Skin epidermis (tissue), 12 donors: ENCODE measurements at regions not wholly inside any gene's neighbourhood (a gene's known extent, or its start where the extent isn't known, plus 50 kb on each side); places are given as distances from the start of the nearest gene placed in this dataset.
A peak's percentile ranks its signal among the peaks of the same experiment; 100 is the strongest.
"Not testable (repeated sequence)": the region's sequence is repeated elsewhere in the genome, so short reads cannot be mapped to it uniquely, and the experiment has no call there.

ENCODE experiments used
- H3K27ac ChIP-seq, 21 experiments: fragments of 200-600 bp; sonication (generic) in 11 of 21; one replicate each; pipeline ENCODE4 v1.5.0; 2020; ENCODE audit warnings: mild to moderate bottlenecking in 3 of 21, inconsistent platforms in 2 of 21, moderate library complexity in 2 of 21
- H3K4me3 ChIP-seq, 7 experiments: fragments of 200-600 bp; sonication (generic) in 2 of 7; one replicate each; pipeline ENCODE4 v1.5.0; 2020; ENCODE audit warnings: inconsistent platforms in 2 of 7, mild to moderate bottlenecking in 2 of 7, moderate library complexity in 1 of 7

DNA sequence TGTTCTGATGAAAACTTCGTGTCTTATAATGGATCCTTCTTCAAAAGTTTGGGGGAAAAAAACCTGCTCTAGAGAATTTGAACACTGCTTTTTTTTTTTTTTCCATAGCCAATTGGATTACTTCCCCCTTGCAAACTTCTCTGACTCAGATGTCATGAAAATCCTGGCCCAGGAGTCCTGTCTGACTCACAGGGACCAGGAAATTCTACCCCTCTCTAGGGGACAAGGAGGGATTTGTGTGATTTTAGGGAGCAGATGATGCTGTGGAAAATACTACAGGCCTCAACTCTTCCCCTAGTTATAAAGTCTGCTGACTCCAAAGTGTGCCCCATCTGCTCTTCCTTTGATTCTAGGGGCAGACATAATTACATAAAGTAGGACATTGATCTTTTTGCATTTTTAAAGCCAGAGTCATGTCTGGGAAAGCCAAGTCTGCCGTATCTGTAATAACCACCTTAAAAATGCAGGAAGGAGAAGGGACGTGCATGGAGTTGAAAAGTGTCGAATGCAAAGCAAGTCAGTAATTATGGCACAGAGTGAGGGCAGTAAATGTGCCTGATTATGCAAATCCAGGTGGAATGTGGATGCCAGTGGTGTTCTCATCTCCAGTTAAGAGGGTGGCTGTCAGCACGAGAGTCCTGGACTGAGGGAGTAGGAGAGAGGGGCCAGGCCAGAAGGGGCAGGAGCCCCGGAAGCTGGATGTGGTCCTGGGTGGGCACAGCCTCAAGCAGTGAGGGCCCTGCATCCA, 144.3 kb upstream of the SULF2 start:
- Histone ChIP-seq H3K4me3 (no peak overlapping the region), H3K27ac (peak overlapping the region in 13 of 21 experiments; percentile 19 to 73 (median 47))

- H3K4me3 ChIP-seq = no peak overlapping the region
- H3K27ac ChIP-seq = peak overlapping the region in 8 of 21 experiments; percentile 26 to 80 (median 47)
Observed at GRCh38 chr20:47927944-47928343, 142.7 kb upstream of the SULF2 start.

DNA sequence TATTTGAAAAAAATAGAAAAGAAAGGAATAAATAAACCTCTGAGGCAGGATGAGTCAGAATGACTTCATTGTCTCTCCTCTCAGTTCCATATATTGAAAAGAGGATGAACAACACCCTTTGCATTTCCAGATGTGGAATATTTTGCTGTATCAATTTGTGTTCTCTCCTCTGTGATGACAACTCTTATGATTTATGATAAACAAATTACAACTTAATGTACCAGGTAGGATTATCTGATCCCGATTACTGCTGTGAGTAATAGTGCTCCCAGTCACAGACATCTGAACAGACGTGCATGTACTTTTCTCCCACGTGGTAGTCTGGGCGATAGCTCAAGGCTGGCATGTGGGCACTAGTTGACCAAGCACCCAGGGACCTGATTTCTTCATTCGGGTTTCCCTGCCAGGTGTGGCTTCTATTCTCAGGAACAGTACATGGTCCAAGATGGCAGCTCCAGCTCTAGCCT, 142.1 kb upstream of the SULF2 start:
- H3K27ac ChIP-seq = peak overlapping the region in 10 of 21 experiments; percentile 26 to 80 (median 47)

DNA sequence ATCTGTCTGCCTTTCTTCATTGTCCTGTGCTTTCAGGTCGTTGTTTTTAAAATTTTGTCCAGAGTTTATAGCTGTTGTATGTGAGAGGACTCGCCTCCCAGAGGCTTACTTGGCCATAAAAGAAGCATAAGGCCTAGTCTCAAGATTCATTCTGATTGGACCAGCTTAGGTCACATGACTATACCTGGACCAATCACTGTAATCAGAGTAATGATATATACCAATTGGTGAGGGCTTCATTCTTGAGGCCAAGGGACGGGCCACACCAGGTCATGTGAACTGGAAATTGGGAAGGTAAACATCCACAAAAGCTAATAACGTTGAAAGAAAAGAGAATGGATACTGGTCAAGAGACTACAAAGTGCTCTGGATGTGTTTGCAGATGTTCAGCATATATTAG, 141.4 kb upstream of the SULF2 start:
- Histone ChIP-seq H3K4me3 (no peak overlapping the region), H3K27ac (peak overlapping the region in 8 of 21 experiments; percentile 26 to 73 (median 58))

More for the DNA sequence above, 142.1 kb upstream of the SULF2 start:
- H3K4me3 ChIP-seq = no peak overlapping the region

GRCh38 chr20:47925593-47925992, 140.3 kb upstream of the SULF2 start:
- H3K27ac ChIP-seq = peak overlapping the region in 1 of 21 experiments; percentile 11

GRCh38 chr20:47922269-47922668, 137.0 kb upstream of the SULF2 start:
- Histone ChIP-seq H3K4me3 (no peak overlapping the region), H3K27ac (no peak overlapping the region)

More at GRCh38 chr20:47925593-47925992, 140.3 kb upstream of the SULF2 start:
- H3K4me3 ChIP-seq = no peak overlapping the region

- H3K27ac ChIP-seq, H3K4me3 ChIP-seq: not testable (repeated sequence)
Observed at GRCh38 chr20:47921829-47922228, 136.5 kb upstream of the SULF2 start.

- no peak overlapping the region for H3K27ac ChIP-seq
- no peak overlapping the region for H3K4me3 ChIP-seq
Observed at GRCh38 chr20:47921408-47921807, 136.1 kb upstream of the SULF2 start.

GRCh38 chr20:47917549-47918070, 132.3 kb upstream of the SULF2 start:
- Histone ChIP-seq H3K27ac (no peak overlapping the region), H3K4me3 (no peak overlapping the region)

DNA sequence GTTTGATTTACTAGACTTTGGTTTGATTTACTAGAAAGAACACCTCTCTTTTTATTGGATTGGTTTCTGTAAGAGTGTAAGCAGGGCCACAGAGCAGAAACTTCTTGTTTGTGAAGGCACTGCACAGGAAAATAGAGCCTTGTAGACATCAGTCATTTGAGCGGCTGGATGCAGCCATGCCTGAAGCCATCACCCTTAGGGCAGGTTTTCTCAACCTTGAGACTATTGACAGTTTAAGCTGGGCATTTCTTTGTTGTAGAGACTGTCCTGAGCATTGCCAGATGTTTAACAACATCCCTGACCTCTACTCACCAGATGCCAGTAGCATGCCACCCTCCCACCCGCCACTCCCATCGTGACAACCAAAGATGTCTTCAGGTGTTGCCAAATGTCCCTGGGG, 130.2 kb upstream of the SULF2 start:
- no peak overlapping the region for H3K4me3 ChIP-seq
- H3K27ac ChIP-seq = no peak overlapping the region

DNA sequence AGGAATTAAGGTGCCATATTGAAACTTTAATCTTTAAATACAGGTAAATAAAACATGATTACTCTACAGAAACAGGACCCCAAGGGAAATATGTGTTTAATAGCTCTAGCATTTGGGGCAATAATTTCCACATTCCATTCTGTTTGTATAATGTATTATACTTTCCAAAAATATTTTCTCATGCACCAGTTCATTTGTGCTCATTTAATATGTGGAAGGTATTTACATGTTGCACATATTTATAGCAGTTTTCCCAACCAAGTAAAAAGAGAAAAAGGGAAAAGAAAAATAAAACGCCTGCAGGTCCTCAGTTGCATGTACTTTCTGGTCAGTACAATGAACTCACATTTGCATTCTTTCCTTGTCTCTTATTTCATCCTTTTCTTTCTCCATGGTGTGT, 129.5 kb upstream of the SULF2 start:
- Histone ChIP-seq H3K4me3 (no peak overlapping the region), H3K27ac (no peak overlapping the region)

GRCh38 chr20:47912786-47913501, 127.7 kb upstream of the SULF2 start:
- H3K4me3 ChIP-seq, H3K27ac ChIP-seq: not testable (repeated sequence)

DNA sequence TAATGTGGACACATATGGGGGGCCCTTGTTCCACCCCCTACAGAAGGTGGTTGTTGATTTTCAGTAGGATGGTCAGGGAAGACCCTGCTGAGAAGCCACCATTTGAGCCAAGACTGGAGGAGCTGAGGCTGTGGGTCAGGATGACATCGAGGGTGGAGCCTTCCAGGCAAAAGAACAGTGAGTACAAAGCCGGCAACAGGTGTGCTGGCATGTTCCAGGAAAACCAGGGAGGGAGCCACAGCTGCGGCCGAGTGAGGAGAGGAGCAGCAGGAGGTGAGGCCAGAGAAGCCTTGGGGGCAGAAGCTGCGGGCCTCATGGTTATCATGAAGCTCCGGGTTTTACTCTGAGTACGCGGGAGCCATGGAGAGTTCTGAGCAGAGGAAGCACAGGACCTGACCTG, 126.9 kb upstream of the SULF2 start:
- peak overlapping the region in 1 of 21 experiments; percentile 9 for H3K27ac ChIP-seq
- not testable (repeated sequence) for H3K4me3 ChIP-seq

GRCh38 chr20:47909696-47910369, 124.6 kb upstream of the SULF2 start:
- peak overlapping the region in 7 of 21 experiments; percentile 7 to 77 (median 33) for H3K27ac ChIP-seq
- H3K4me3 ChIP-seq = not testable (repeated sequence)

DNA sequence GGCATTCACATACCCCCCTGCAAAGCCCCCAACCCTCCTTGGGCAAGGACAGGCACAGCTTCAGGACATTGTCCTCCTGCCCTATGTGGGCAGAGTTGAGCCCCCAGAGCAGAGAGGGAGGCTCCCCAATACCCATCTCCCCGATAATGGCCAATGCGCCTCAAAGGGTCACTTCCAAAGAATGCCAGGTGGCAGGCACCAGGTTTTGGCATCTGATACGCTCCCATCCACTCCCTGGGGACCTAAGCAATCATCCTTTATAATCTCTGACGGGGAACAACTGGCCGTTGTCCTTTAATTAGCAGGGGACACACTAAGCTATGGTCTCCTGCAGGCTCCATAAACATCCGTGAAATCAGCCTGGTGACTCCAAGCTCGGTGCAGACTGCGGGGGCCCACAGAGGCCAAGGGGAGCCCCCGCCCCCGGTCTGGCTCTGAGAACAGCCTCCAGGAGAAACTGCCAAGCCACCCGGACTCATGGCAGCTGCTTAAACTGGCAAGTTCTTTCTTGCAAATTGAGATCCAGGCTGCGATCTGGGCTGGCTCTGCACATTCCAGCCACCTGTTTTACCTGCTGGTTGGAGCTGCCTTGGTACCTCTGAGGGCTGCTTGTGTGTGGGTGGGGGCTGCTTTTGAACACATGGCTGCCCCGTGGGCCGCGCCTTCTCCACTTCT, 123.2 kb upstream of the SULF2 start:
- not testable (repeated sequence) for H3K4me3 ChIP-seq
- peak overlapping the region in 7 of 21 experiments; percentile 2 to 50 (median 30) for H3K27ac ChIP-seq

GRCh38 chr20:47907951-47908350, 122.7 kb upstream of the SULF2 start:
- peak overlapping the region in 3 of 21 experiments; percentile 2 to 13 (median 6) for H3K27ac ChIP-seq
- not testable (repeated sequence) for H3K4me3 ChIP-seq

- H3K4me3 ChIP-seq = no peak overlapping the region
- H3K27ac ChIP-seq = no peak overlapping the region
Observed at GRCh38 chr20:47907031-47907675, 121.9 kb upstream of the SULF2 start.

GRCh38 chr20:47906348-47906660, 121.0 kb upstream of the SULF2 start:
- H3K4me3 ChIP-seq = no peak overlapping the region
- no peak overlapping the region for H3K27ac ChIP-seq

GRCh38 chr20:47905628-47906347, 120.5 kb upstream of the SULF2 start:
- Histone ChIP-seq H3K27ac (no peak overlapping the region), H3K4me3 (no peak overlapping the region)
